Right lobe of liver (tissue), 4 donors: ENCODE measurements at regions not wholly inside any gene's neighbourhood (a gene's known extent, or its start where the extent isn't known, plus 50 kb on each side); places are given as distances from the start of the nearest gene placed in this dataset.

ENCODE experiments used
- POLR2A ChIP-seq: fragments of 450-650 bp; IDR thresholded peaks from one replicate; pipeline ENCODE4 v1.6.1; 2017; ENCODE audit warnings: antibody characterized with exemption, mild to moderate bottlenecking
- TF ChIP-seq, protein P1 (sequence below), 4 donors: fragments of 200-600 bp in 3 of 4; fragments of 450-650 bp in 1 of 4; IDR thresholded peaks; one replicate each; pipeline versions ENCODE4 v1.5.1 to v1.8.0; 2016 to 2022; ENCODE audit warnings: antibody characterized with exemption in 4 of 4, mild to moderate bottlenecking in 2 of 4
- donor health status: DM: no; HTN: no; CAD: no.
- donor health status: DM: no; HTN: no; CAD: no.
- donor health status: DM: no; HTN: yes; CAD: no.

DNA sequence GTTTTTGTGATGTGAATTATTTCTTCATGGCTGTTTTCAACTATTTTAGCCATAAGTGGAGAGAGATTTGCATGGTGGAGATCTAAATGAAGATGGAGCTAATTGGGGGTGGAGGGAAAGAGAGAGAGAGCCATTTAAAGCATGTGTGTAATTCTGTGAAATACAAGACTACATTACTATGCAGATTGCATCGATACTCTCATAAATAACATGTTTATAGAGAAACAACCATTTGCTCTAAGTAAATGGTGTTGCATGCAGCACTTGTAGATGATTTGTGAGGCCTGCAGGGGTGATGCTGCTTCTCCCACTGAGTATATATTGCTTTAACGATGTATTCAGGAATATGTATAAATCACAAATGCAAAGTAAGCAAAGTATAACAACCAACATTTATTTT lies 270.2 kb upstream of the RIOK2 start:
- TF ChIP-seq, protein P1, sequence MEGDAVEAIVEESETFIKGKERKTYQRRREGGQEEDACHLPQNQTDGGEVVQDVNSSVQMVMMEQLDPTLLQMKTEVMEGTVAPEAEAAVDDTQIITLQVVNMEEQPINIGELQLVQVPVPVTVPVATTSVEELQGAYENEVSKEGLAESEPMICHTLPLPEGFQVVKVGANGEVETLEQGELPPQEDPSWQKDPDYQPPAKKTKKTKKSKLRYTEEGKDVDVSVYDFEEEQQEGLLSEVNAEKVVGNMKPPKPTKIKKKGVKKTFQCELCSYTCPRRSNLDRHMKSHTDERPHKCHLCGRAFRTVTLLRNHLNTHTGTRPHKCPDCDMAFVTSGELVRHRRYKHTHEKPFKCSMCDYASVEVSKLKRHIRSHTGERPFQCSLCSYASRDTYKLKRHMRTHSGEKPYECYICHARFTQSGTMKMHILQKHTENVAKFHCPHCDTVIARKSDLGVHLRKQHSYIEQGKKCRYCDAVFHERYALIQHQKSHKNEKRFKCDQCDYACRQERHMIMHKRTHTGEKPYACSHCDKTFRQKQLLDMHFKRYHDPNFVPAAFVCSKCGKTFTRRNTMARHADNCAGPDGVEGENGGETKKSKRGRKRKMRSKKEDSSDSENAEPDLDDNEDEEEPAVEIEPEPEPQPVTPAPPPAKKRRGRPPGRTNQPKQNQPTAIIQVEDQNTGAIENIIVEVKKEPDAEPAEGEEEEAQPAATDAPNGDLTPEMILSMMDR (IDR thresholded peaks at IDR 0.05) = no peak
- TF ChIP-seq POLR2A = no peak
